ENCODE measurements at regions not wholly inside any gene's neighbourhood (a gene's known extent, or its start where the extent isn't known, plus 50 kb on each side); places are given as distances from the start of the nearest gene placed in this dataset.

DNA sequence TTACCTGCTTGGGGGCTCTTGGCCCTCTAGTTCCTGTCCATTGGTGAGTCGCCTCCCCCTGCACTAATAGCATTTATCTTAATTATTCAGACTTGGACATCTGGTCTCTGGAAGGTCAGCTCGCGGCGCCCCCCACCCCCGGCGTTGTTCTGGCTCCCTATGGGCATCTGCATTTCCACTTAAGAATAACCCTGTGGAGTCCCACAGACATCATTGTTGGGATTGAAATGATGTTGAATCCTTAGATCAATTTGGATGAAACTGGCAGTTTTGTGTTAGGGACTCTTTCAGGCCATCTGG, 313.8 kb upstream of the HS6ST1 start:
- TF ChIP-seq, protein P1, sequence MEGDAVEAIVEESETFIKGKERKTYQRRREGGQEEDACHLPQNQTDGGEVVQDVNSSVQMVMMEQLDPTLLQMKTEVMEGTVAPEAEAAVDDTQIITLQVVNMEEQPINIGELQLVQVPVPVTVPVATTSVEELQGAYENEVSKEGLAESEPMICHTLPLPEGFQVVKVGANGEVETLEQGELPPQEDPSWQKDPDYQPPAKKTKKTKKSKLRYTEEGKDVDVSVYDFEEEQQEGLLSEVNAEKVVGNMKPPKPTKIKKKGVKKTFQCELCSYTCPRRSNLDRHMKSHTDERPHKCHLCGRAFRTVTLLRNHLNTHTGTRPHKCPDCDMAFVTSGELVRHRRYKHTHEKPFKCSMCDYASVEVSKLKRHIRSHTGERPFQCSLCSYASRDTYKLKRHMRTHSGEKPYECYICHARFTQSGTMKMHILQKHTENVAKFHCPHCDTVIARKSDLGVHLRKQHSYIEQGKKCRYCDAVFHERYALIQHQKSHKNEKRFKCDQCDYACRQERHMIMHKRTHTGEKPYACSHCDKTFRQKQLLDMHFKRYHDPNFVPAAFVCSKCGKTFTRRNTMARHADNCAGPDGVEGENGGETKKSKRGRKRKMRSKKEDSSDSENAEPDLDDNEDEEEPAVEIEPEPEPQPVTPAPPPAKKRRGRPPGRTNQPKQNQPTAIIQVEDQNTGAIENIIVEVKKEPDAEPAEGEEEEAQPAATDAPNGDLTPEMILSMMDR (IDR thresholded peaks at IDR 0.05; ENCODE audit: low read depth, low read length, poor library complexity, severe bottlenecking): no peak
- TF ChIP-seq EZH2phosphoT487 (IDR thresholded peaks at IDR 0.05; ENCODE audit: borderline replicate concordance, low read length): no peak

Measured in DOHH2 (cell line).